Testis (tissue), 2 donors: ENCODE measurements at regions not wholly inside any gene's neighbourhood (a gene's known extent, or its start where the extent isn't known, plus 50 kb on each side); places are given as distances from the start of the nearest gene placed in this dataset.

ENCODE experiments used
- DNase-seq: peaks from one replicate; pipeline ENCODE4 v3.0.0-alpha.2; 2019
- H3K27ac ChIP-seq, 2 donors: fragments of 200-600 bp; sonication (generic); one replicate each; pipeline ENCODE4 v1.5.1; 2019
- H3K27me3 ChIP-seq: fragments of 200-600 bp; sonication (generic); one replicate; pipeline ENCODE4 v1.5.1; 2019
- H3K36me3 ChIP-seq: fragments of 200-600 bp; sonication (generic); one replicate; pipeline ENCODE4 v1.5.1; 2017; ENCODE audit warnings: low read depth; ENCODE audit errors: missing control alignments
- H3K4me1 ChIP-seq: fragments of 200-600 bp; sonication (generic); one replicate; pipeline ENCODE4 v1.5.1; 2019
- H3K4me3 ChIP-seq, 2 donors: fragments of 200-600 bp; sonication (generic); one replicate each; pipeline ENCODE4 v1.5.1; 2017 to 2019
- H3K9me3 ChIP-seq: fragments of 200-600 bp; sonication (generic); one replicate; pipeline ENCODE4 v1.5.1; 2017
- POLR2A ChIP-seq: fragments of 450-650 bp; IDR thresholded peaks from one replicate; pipeline ENCODE4 v1.6.1; 2017; ENCODE audit warnings: antibody characterized with exemption, mild to moderate bottlenecking, moderate library complexity
- WGBS, 2 donors: methylation state at CpG; one replicate each; pipeline ENCODE4 v1.1.5; 2018; 5-methylcytosine and 5-hydroxymethylcytosine counted together
- intact Hi-C: fragments of 100-400 bp; cut with DNase I; formaldehyde crosslinking; loops from one replicate; pipeline ENCODE4 v1.15.1; 2023; ENCODE audit warnings: low total_unique reads
- TF ChIP-seq, protein P1 (sequence below), 3 experiments: fragments of 450-650 bp in 2 of 3; fragments of 200-600 bp in 1 of 3; sonication (generic) in 1 of 3; IDR thresholded peaks; one replicate each; pipeline ENCODE4 v1.5.1; 2016 to 2019; ENCODE audit warnings: antibody characterized with exemption in 3 of 3, mild to moderate bottlenecking in 2 of 3, moderate library complexity in 1 of 3

DNA sequence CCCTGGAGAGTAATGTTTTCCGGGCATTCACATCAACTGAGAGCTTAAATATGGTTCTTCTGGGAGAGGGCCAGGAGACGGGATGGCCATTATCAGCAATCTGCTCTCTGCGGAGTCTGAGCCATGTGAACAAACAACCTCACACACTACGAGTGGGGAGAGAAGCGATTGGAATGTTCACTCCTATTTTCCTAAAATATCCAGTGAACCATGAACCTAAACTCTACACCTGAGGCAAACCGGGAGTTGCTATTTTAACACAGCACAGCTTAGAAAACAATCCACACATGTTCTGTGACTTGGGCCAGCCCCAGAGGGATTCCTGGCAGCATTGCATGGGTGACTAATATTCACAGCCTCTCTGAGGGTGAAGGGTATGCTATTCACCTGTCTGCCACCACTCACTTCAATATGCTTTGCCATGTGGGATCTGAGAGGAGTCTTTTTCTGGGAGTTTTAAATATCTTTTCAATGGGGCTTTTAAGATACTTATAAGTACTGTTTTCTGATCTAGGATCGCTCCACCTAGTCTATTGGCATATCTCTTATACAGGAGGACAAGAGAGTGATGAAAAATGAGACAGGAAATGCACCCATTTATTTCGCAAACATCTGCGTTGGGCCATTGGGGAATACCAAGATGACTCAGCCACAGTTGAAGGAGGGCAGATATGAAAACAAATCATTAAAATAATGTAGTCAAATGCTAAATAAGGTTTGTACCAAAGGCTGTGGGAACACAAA lies 72.6 kb upstream of the SERP2 start:
- WGBS, 2 donors = 54 to 57% methylated on average over 9 of the region's 9 CpGs

DNA sequence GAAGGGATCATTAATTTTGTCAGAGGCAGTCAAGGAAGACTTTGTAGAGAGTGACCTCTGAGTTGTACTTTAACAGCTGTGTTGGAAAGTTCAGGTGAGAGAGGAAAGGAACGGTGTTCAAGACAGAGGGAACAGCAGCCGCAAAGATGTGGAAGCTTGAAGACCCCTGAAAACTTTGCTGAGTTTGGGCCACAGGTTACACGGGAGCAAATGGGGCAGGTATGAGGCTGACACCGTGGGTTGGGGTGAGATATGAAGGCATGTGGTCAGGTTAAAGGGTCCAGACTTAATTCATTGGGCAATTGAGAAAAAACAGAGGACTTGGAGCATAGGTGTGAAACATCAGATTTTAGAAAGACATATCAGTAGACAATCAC lies 72.0 kb upstream of the SERP2 start:
- 79 to 96% methylated on average over 4 of the region's 4 CpGs for WGBS, 2 donors
- no peaks in the 10 kb centered on the region for H3K27me3 ChIP-seq
- intact Hi-C loops = no loop called here
- no peaks in the 10 kb centered on the region for H3K36me3 ChIP-seq
- peaks cover 4% of the 10 kb centered on the region for H3K4me1 ChIP-seq
- DNase-seq = no peak
- no peaks in the 10 kb centered on the region for H3K9me3 ChIP-seq
- H3K4me3 ChIP-seq = no peak overlapping the region
- H3K27ac ChIP-seq = no peak overlapping the region
- TF ChIP-seq POLR2A = no peak
- TF ChIP-seq, protein P1, sequence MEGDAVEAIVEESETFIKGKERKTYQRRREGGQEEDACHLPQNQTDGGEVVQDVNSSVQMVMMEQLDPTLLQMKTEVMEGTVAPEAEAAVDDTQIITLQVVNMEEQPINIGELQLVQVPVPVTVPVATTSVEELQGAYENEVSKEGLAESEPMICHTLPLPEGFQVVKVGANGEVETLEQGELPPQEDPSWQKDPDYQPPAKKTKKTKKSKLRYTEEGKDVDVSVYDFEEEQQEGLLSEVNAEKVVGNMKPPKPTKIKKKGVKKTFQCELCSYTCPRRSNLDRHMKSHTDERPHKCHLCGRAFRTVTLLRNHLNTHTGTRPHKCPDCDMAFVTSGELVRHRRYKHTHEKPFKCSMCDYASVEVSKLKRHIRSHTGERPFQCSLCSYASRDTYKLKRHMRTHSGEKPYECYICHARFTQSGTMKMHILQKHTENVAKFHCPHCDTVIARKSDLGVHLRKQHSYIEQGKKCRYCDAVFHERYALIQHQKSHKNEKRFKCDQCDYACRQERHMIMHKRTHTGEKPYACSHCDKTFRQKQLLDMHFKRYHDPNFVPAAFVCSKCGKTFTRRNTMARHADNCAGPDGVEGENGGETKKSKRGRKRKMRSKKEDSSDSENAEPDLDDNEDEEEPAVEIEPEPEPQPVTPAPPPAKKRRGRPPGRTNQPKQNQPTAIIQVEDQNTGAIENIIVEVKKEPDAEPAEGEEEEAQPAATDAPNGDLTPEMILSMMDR (IDR thresholded peaks at IDR 0.05) = no peak

More for the DNA sequence above, 72.6 kb upstream of the SERP2 start:
- intact Hi-C loops = no loop called here
- no peak overlapping the region for H3K4me3 ChIP-seq
- no peaks in the 10 kb centered on the region for H3K36me3 ChIP-seq
- H3K4me1 ChIP-seq = peaks cover 4% of the 10 kb centered on the region
- DNase-seq = no peak
- no peak overlapping the region for H3K27ac ChIP-seq
- TF ChIP-seq, protein P1 (IDR thresholded peaks at IDR 0.05) = no peak
- TF ChIP-seq POLR2A = no peak
- H3K27me3 ChIP-seq = no peaks in the 10 kb centered on the region
- no peaks in the 10 kb centered on the region for H3K9me3 ChIP-seq

DNA sequence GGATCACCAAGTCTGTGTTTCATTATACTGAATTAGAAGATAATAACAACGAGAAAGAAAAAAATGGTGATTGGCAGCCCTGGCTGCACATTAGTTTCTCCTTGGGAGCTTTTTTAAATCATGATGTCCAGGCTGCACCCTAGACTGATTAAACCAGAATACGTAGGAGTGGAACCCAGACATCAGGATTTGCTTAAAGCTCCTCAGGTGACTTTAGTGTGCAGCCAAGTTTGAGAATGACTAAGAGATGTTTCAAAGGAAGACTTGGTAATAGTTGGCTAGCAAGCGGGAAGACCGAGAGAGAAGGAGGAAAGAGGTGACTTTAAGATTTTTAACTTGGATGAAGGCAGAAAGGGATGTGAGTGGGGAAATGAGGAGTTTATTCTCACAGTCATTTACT lies 71.4 kb upstream of the SERP2 start:
- no peak for DNase-seq
- Histone ChIP-seq H3K36me3 (no peaks in the 10 kb centered on the region), H3K27ac (no peak overlapping the region)

DNA sequence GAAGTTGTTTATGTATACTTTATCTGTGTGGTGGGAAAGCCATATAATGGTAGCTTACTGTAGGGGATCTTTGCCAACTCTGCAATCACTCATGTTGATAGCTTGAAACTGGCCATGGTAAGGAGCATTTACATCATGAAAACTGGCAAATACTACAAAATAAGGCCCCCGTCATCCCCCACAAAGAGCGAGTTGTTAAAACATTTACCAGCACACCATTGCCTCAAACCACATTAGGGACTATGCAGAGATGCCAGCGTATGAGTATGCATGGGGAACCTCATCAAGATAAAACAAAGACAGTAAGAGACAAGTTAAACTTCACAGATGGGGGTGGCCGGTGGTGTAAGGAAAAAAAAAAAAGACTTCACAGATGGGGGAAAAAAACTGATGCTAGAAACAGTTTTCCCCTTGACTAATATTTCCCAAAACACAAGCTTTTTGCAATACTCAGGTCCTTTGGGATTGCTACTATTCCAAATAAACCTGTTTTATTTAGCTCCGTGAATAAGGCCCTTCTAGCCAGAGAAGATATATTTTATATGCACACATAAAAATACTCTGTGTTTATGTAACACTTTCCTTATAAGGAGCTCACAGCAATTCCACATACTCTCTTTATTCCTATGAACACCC lies 70.6 kb upstream of the SERP2 start:
- H3K4me1 ChIP-seq = peaks cover 4% of the 10 kb centered on the region
- no peaks in the 10 kb centered on the region for H3K27me3 ChIP-seq
- DNase-seq = no peak
- 82 to 86% methylated on average over 5 of the region's 5 CpGs for WGBS, 2 donors
- no peaks in the 10 kb centered on the region for H3K36me3 ChIP-seq
- TF ChIP-seq, protein P1 (IDR thresholded peaks at IDR 0.05) = no peak
- TF ChIP-seq POLR2A = no peak
- H3K9me3 ChIP-seq = no peaks in the 10 kb centered on the region
- intact Hi-C loops = no loop called here
- no peak overlapping the region for H3K4me3 ChIP-seq
- H3K27ac ChIP-seq = no peak overlapping the region

More for the DNA sequence above, 71.4 kb upstream of the SERP2 start:
- Histone ChIP-seq H3K9me3 (no peaks in the 10 kb centered on the region), H3K4me3 (no peak overlapping the region), H3K27me3 (no peaks in the 10 kb centered on the region), H3K4me1 (peaks cover 4% of the 10 kb centered on the region)
- TF ChIP-seq, protein P1 (IDR thresholded peaks at IDR 0.05) = no peak
- no peak for TF ChIP-seq POLR2A
- 89 to 93% methylated on average over 4 of the region's 4 CpGs for WGBS, 2 donors
- intact Hi-C loops = no loop called here
